Effector memory CD4-positive, alpha-beta T cell (primary cell): ENCODE measurements at regions not wholly inside any gene's neighbourhood (a gene's known extent, or its start where the extent isn't known, plus 50 kb on each side); places are given as distances from the start of the nearest gene placed in this dataset.

Source experiments
- DNase-seq, 3 donors: peaks; one replicate each; pipeline ENCODE4 v3.0.0-alpha.2; 2020
- H3K27ac ChIP-seq: 2 replicates; pipeline ENCODE4 v1.7.0; 2013; ENCODE audit warnings: mild to moderate bottlenecking, low read length, moderate library complexity; ENCODE audit not compliant: insufficient read depth, poor library complexity, severe bottlenecking
- H3K27me3 ChIP-seq: replicated peaks from 2 replicates; pipeline ENCODE4 v1.7.0; 2013; ENCODE audit warnings: mild to moderate bottlenecking, low read length; ENCODE audit not compliant: insufficient read depth, control insufficient read depth, poor library complexity, severe bottlenecking
- H3K36me3 ChIP-seq: 2 replicates; pipeline ENCODE4 v1.7.0; 2013; ENCODE audit warnings: mild to moderate bottlenecking, low read length, moderate library complexity; ENCODE audit not compliant: control insufficient read depth, insufficient read depth
- H3K4me1 ChIP-seq: 2 replicates; pipeline ENCODE4 v1.7.0; 2013; ENCODE audit warnings: low read length, mild to moderate bottlenecking; ENCODE audit not compliant: control insufficient read depth, insufficient read depth, poor library complexity, severe bottlenecking
- H3K4me3 ChIP-seq: 2 replicates; pipeline ENCODE4 v1.7.0; 2013; ENCODE audit warnings: low read length, low read depth, mild to moderate bottlenecking; ENCODE audit not compliant: insufficient read depth, poor library complexity, severe bottlenecking
- H3K9me3 ChIP-seq: 2 replicates; pipeline ENCODE4 v1.7.0; 2013; ENCODE audit warnings: mild to moderate bottlenecking, low read length, moderate library complexity; ENCODE audit not compliant: control insufficient read depth

GRCh38 chr11:79544361-79544760 is 103.5 kb upstream of the TENM4 start:
- Histone ChIP-seq H3K9me3 (no peaks in the 10 kb centered on the region), H3K27me3 (no peaks in the 10 kb centered on the region), H3K4me1 (no peaks in the 10 kb centered on the region), H3K4me3 (no peak overlapping the region), H3K36me3 (no peaks in the 10 kb centered on the region), H3K27ac (no peak overlapping the region)
- DNase-seq: no peak

GRCh38 chr11:79543101-79543500 is 102.3 kb upstream of the TENM4 start:
- Histone ChIP-seq H3K4me1 (no peaks in the 10 kb centered on the region), H3K36me3 (no peaks in the 10 kb centered on the region), H3K4me3 (no peak overlapping the region), H3K9me3 (no peaks in the 10 kb centered on the region), H3K27me3 (no peaks in the 10 kb centered on the region), H3K27ac (no peak overlapping the region)
- no peak for DNase-seq

GRCh38 chr11:79541466-79541865 is 100.6 kb upstream of the TENM4 start:
- no peaks in the 10 kb centered on the region for H3K27me3 ChIP-seq
- H3K9me3 ChIP-seq: no peaks in the 10 kb centered on the region
- H3K27ac ChIP-seq: no peak overlapping the region
- H3K4me1 ChIP-seq: no peaks in the 10 kb centered on the region
- H3K36me3 ChIP-seq: no peaks in the 10 kb centered on the region
- H3K4me3 ChIP-seq: no peak overlapping the region
- DNase-seq: no peak

- no peaks in the 10 kb centered on the region for H3K9me3 ChIP-seq
- no peak overlapping the region for H3K27ac ChIP-seq
- no peaks in the 10 kb centered on the region for H3K36me3 ChIP-seq
- H3K4me1 ChIP-seq: no peaks in the 10 kb centered on the region
- no peaks in the 10 kb centered on the region for H3K27me3 ChIP-seq
- no peak overlapping the region for H3K4me3 ChIP-seq
- DNase-seq: no peak
Measured at GRCh38 chr11:79538775-79539174, 97.9 kb upstream of the TENM4 start.

- Histone ChIP-seq H3K36me3 (no peaks in the 10 kb centered on the region), H3K4me1 (no peaks in the 10 kb centered on the region), H3K27me3 (no peaks in the 10 kb centered on the region), H3K9me3 (no peaks in the 10 kb centered on the region), H3K4me3 (no peak overlapping the region), H3K27ac (no peak overlapping the region)
- no peak for DNase-seq
Measured at GRCh38 chr11:79536155-79536917, 95.5 kb upstream of the TENM4 start.

GRCh38 chr11:79535606-79536005 is 94.8 kb upstream of the TENM4 start:
- Histone ChIP-seq H3K4me3 (no peak overlapping the region), H3K9me3 (no peaks in the 10 kb centered on the region), H3K27me3 (no peaks in the 10 kb centered on the region), H3K36me3 (no peaks in the 10 kb centered on the region), H3K27ac (no peak overlapping the region), H3K4me1 (no peaks in the 10 kb centered on the region)
- DNase-seq: no peak

GRCh38 chr11:79525257-79525656 is 84.4 kb upstream of the TENM4 start:
- Histone ChIP-seq H3K9me3 (no peaks in the 10 kb centered on the region), H3K27ac (no peak overlapping the region), H3K36me3 (no peaks in the 10 kb centered on the region), H3K27me3 (no peaks in the 10 kb centered on the region), H3K4me1 (no peaks in the 10 kb centered on the region), H3K4me3 (no peak overlapping the region)
- DNase-seq: no peak

- Histone ChIP-seq H3K9me3 (no peaks in the 10 kb centered on the region), H3K27me3 (no peaks in the 10 kb centered on the region), H3K36me3 (no peaks in the 10 kb centered on the region), H3K4me3 (no peak overlapping the region), H3K4me1 (no peaks in the 10 kb centered on the region), H3K27ac (no peak overlapping the region)
- no peak for DNase-seq
Measured at GRCh38 chr11:79522626-79523025, 81.8 kb upstream of the TENM4 start.

- no peaks in the 10 kb centered on the region for H3K4me1 ChIP-seq
- no peaks in the 10 kb centered on the region for H3K36me3 ChIP-seq
- H3K27me3 ChIP-seq: no peaks in the 10 kb centered on the region
- H3K9me3 ChIP-seq: no peaks in the 10 kb centered on the region
- DNase-seq: no peak
- no peak overlapping the region for H3K4me3 ChIP-seq
- no peak overlapping the region for H3K27ac ChIP-seq
Measured at GRCh38 chr11:79520086-79520485, 79.3 kb upstream of the TENM4 start.

- H3K4me1 ChIP-seq: no peaks in the 10 kb centered on the region
- H3K9me3 ChIP-seq: no peaks in the 10 kb centered on the region
- no peaks in the 10 kb centered on the region for H3K36me3 ChIP-seq
- H3K27me3 ChIP-seq: no peaks in the 10 kb centered on the region
- DNase-seq: no peak
- H3K27ac ChIP-seq: no peak overlapping the region
- no peak overlapping the region for H3K4me3 ChIP-seq
Measured at GRCh38 chr11:79515781-79516180, 75.0 kb upstream of the TENM4 start.
